C4-2B (cell line): ENCODE measurements at regions not wholly inside any gene's neighbourhood (a gene's known extent, or its start where the extent isn't known, plus 50 kb on each side); places are given as distances from the start of the nearest gene placed in this dataset.

Experiments
- CTCF ChIP-seq: fragments of 450-650 bp; conservative IDR thresholded peaks from 2 replicates; pipeline ENCODE4 v1.5.1; 2017; ENCODE audit warnings: mild to moderate bottlenecking
- ZFX ChIP-seq: fragments of 450-650 bp; IDR thresholded peaks from 2 replicates; pipeline ENCODE4 v1.6.1; 2017

DNA sequence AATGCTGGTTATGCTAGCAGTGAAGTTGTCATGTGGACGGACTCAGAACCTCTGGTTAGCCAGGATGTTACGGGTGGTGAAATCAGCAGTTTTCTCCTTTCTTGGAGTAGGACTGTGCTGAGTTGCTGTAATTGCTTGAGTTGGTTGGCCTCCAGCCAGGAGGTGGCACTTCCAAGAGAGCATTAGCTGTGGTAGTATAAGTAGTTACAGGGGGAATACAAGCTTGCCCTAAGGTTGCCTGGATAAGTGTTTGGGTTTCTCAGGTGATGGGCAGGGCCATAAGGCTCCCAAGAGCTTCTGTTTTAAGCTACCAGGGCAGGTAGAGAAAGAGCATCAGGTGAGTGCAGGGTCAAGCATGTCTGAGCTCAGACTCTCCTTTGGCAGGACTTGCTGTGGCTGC, 103.0 kb downstream of the ZNF518B start:
- TF ChIP-seq CTCF (no peak), ZFX (no peak)
